ENCODE measurements at regions not wholly inside any gene's neighbourhood (a gene's known extent, or its start where the extent isn't known, plus 50 kb on each side); places are given as distances from the start of the nearest gene placed in this dataset.

GRCh38 chr14:82359201-82359600 is 825.5 kb upstream of the SEL1L start:
- Histone ChIP-seq H3K27ac (ENCODE audit: low read length) (no peak overlapping the region), H3K4me3 (ENCODE audit: low read length) (no peak overlapping the region), H3K4me1 (ENCODE audit: low read length) (no peaks in the 10 kb centered on the region), H3K9me2 (replicated peaks; ENCODE audit: insufficient read depth, low read length) (no peaks in the 10 kb centered on the region), H3K9ac (ENCODE audit: low read length) (no peak overlapping the region), H3K36me3 (ENCODE audit: insufficient read depth, low read length) (no peaks in the 10 kb centered on the region), H3K27me3 (ENCODE audit: low read length) (no peaks in the 10 kb centered on the region), H4K20me1 (ENCODE audit: insufficient read depth, low read depth, low read length) (no peaks in the 10 kb centered on the region), H3K9me3 (ENCODE audit: low read length) (peaks cover 65% of the 10 kb centered on the region), H3K4me2 (ENCODE audit: low read depth, low read length, poor library complexity, severe bottlenecking) (no peak overlapping the region), H2AFZ (ENCODE audit: low read length) (no peak overlapping the region), H3K79me2 (ENCODE audit: low read length) (no peaks in the 10 kb centered on the region)
- DNase-seq = no peak

- H3K9me3 ChIP-seq (ENCODE audit: low read length) = peaks cover 70% of the 10 kb centered on the region
- no peak for DNase-seq
- H2AFZ ChIP-seq (ENCODE audit: low read length) = no peak overlapping the region
- no peak overlapping the region for H3K27ac ChIP-seq (ENCODE audit: low read length)
- H3K9me2 ChIP-seq (replicated peaks; ENCODE audit: insufficient read depth, low read length) = no peaks in the 10 kb centered on the region
- no peak overlapping the region for H3K4me3 ChIP-seq (ENCODE audit: low read length)
- H3K9ac ChIP-seq (ENCODE audit: low read length) = no peak overlapping the region
- no peaks in the 10 kb centered on the region for H3K79me2 ChIP-seq (ENCODE audit: low read length)
- no peaks in the 10 kb centered on the region for H4K20me1 ChIP-seq (ENCODE audit: insufficient read depth, low read depth, low read length)
- H3K36me3 ChIP-seq (ENCODE audit: insufficient read depth, low read length) = no peaks in the 10 kb centered on the region
- no peak overlapping the region for H3K4me2 ChIP-seq (ENCODE audit: low read depth, low read length, poor library complexity, severe bottlenecking)
- H3K4me1 ChIP-seq (ENCODE audit: low read length) = no peaks in the 10 kb centered on the region
- no peaks in the 10 kb centered on the region for H3K27me3 ChIP-seq (ENCODE audit: low read length)
These were observed 828.8 kb upstream of the SEL1L start for GRCh38 chr14:82362452-82362851.

- H2AFZ ChIP-seq (ENCODE audit: low read length) = no peak overlapping the region
- DNase-seq = no peak
- no peaks in the 10 kb centered on the region for H3K9me2 ChIP-seq (replicated peaks; ENCODE audit: insufficient read depth, low read length)
- no peaks in the 10 kb centered on the region for H3K36me3 ChIP-seq (ENCODE audit: insufficient read depth, low read length)
- H3K4me1 ChIP-seq (ENCODE audit: low read length) = no peaks in the 10 kb centered on the region
- H4K20me1 ChIP-seq (ENCODE audit: insufficient read depth, low read depth, low read length) = no peaks in the 10 kb centered on the region
- H3K9ac ChIP-seq (ENCODE audit: low read length) = no peak overlapping the region
- peaks cover 68% of the 10 kb centered on the region for H3K9me3 ChIP-seq (ENCODE audit: low read length)
- H3K79me2 ChIP-seq (ENCODE audit: low read length) = no peaks in the 10 kb centered on the region
- H3K4me2 ChIP-seq (ENCODE audit: low read depth, low read length, poor library complexity, severe bottlenecking) = no peak overlapping the region
- H3K4me3 ChIP-seq (ENCODE audit: low read length) = no peak overlapping the region
- no peaks in the 10 kb centered on the region for H3K27me3 ChIP-seq (ENCODE audit: low read length)
- H3K27ac ChIP-seq (ENCODE audit: low read length) = no peak overlapping the region
These were observed 831.8 kb upstream of the SEL1L start for GRCh38 chr14:82365471-82365870.

DNA sequence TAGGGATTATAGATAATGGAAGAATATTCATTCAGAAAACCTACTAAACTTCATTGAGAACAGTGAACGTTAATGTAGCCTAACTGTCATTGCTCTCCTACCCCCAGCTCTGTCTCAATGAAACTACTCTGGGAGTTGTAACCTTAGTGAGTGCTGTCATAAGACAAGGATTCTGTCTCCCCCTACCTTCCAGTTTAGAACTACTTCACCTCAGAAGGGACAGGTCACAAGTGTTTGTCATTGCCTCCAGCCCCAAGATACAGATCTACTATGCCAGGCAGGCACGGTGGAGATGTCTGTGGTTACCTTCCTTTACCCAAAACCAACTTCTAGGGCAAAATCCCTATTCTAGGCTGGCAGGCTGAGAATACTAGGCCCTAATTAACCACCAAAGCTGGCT is 833.1 kb upstream of the SEL1L start:
- Histone ChIP-seq H4K20me1 (ENCODE audit: insufficient read depth, low read depth, low read length) (no peaks in the 10 kb centered on the region), H3K4me3 (ENCODE audit: low read length) (no peak overlapping the region), H3K4me1 (ENCODE audit: low read length) (no peaks in the 10 kb centered on the region), H3K27ac (ENCODE audit: low read length) (no peak overlapping the region), H3K27me3 (ENCODE audit: low read length) (no peaks in the 10 kb centered on the region), H3K36me3 (ENCODE audit: insufficient read depth, low read length) (no peaks in the 10 kb centered on the region), H2AFZ (ENCODE audit: low read length) (no peak overlapping the region), H3K9me2 (replicated peaks; ENCODE audit: insufficient read depth, low read length) (no peaks in the 10 kb centered on the region), H3K9me3 (ENCODE audit: low read length) (peaks cover 70% of the 10 kb centered on the region), H3K79me2 (ENCODE audit: low read length) (no peaks in the 10 kb centered on the region), H3K9ac (ENCODE audit: low read length) (no peak overlapping the region), H3K4me2 (ENCODE audit: low read depth, low read length, poor library complexity, severe bottlenecking) (no peak overlapping the region)
- no peak for DNase-seq

- Histone ChIP-seq H3K36me3 (ENCODE audit: insufficient read depth, low read length) (no peaks in the 10 kb centered on the region), H3K9me2 (replicated peaks; ENCODE audit: insufficient read depth, low read length) (no peaks in the 10 kb centered on the region), H3K79me2 (ENCODE audit: low read length) (no peaks in the 10 kb centered on the region), H2AFZ (ENCODE audit: low read length) (no peak overlapping the region), H3K4me2 (ENCODE audit: low read depth, low read length, poor library complexity, severe bottlenecking) (no peak overlapping the region), H3K9ac (ENCODE audit: low read length) (no peak overlapping the region), H4K20me1 (ENCODE audit: insufficient read depth, low read depth, low read length) (no peaks in the 10 kb centered on the region), H3K27me3 (ENCODE audit: low read length) (no peaks in the 10 kb centered on the region), H3K9me3 (ENCODE audit: low read length) (peaks cover 44% of the 10 kb centered on the region), H3K4me3 (ENCODE audit: low read length) (no peak overlapping the region), H3K27ac (ENCODE audit: low read length) (no peak overlapping the region), H3K4me1 (ENCODE audit: low read length) (no peaks in the 10 kb centered on the region)
- DNase-seq = no peak
These were observed 845.6 kb upstream of the SEL1L start for GRCh38 chr14:82379291-82379690.

DNA sequence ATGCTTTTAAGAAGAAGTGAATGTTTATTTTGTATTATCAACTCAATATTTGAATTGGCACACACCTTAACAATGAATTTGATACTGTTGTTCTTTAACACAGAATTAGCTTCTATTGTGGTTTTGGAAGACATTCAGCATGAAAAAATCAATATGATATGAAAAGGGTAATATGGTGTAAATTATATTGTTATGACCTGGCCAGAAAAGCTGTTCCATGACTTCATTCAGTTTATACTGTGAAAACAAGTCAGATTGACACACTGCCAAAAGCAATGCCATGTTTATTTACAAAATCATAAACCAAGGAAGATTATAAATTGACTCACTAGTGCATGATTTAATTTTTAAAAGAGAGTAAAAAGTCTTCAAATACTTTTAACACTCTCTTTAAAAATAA is 851.4 kb upstream of the SEL1L start:
- Histone ChIP-seq H3K9me3 (ENCODE audit: low read length) (peaks cover 52% of the 10 kb centered on the region), H3K36me3 (ENCODE audit: insufficient read depth, low read length) (no peaks in the 10 kb centered on the region), H3K27me3 (ENCODE audit: low read length) (no peaks in the 10 kb centered on the region), H3K4me2 (ENCODE audit: low read depth, low read length, poor library complexity, severe bottlenecking) (no peak overlapping the region), H3K79me2 (ENCODE audit: low read length) (no peaks in the 10 kb centered on the region), H3K4me1 (ENCODE audit: low read length) (no peaks in the 10 kb centered on the region), H2AFZ (ENCODE audit: low read length) (no peak overlapping the region), H3K27ac (ENCODE audit: low read length) (no peak overlapping the region), H3K9ac (ENCODE audit: low read length) (no peak overlapping the region), H4K20me1 (ENCODE audit: insufficient read depth, low read depth, low read length) (no peaks in the 10 kb centered on the region), H3K4me3 (ENCODE audit: low read length) (no peak overlapping the region), H3K9me2 (replicated peaks; ENCODE audit: insufficient read depth, low read length) (no peaks in the 10 kb centered on the region)
- no peak for DNase-seq

DNA sequence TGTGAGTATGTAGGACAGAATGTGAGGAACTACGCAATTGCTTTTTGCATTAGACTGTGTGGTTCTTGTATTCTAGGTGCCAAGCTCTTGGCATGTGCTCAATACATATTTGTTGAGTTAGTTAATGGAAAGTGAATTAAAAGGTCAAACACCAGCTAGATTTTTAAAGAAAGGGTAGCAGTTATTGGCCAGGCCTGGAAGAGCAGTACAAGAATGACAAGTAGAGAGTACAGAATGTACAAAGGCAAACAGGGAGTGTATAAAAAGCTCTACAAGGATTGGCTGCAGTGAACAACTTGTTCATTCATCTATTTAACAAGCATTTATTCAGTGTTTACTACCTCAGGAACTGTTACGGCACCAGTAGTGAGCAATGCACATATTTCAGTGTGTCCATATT is 854.0 kb upstream of the SEL1L start:
- Histone ChIP-seq H4K20me1 (ENCODE audit: insufficient read depth, low read depth, low read length) (no peaks in the 10 kb centered on the region), H3K9me2 (replicated peaks; ENCODE audit: insufficient read depth, low read length) (no peaks in the 10 kb centered on the region), H2AFZ (ENCODE audit: low read length) (no peak overlapping the region), H3K9ac (ENCODE audit: low read length) (no peak overlapping the region), H3K36me3 (ENCODE audit: insufficient read depth, low read length) (no peaks in the 10 kb centered on the region), H3K9me3 (ENCODE audit: low read length) (peaks cover 54% of the 10 kb centered on the region), H3K27ac (ENCODE audit: low read length) (no peak overlapping the region), H3K4me3 (ENCODE audit: low read length) (no peak overlapping the region), H3K79me2 (ENCODE audit: low read length) (no peaks in the 10 kb centered on the region), H3K27me3 (ENCODE audit: low read length) (no peaks in the 10 kb centered on the region), H3K4me1 (ENCODE audit: low read length) (no peaks in the 10 kb centered on the region), H3K4me2 (ENCODE audit: low read depth, low read length, poor library complexity, severe bottlenecking) (no peak overlapping the region)
- no peak for DNase-seq

DNA sequence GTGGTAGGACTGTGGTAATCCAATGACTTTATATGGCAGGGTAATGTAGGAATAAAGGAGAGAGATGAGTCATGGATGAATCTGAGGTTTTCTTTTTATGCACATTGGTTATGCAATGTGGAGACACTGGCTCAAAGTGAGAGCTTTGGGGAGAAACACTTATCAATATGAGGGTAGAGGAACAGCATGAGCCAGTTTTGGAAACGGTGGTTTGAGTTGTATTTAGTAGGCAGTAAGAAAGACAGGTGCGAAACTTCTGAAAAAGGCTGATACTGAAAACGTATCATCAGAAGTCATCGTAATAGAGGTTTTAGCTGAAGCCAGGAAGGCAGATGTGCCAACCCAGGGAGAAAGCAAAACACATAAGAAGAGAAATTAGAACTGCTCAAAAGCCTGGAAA is 854.8 kb upstream of the SEL1L start:
- no peaks in the 10 kb centered on the region for H3K36me3 ChIP-seq (ENCODE audit: insufficient read depth, low read length)
- H3K9me2 ChIP-seq (replicated peaks; ENCODE audit: insufficient read depth, low read length) = no peaks in the 10 kb centered on the region
- H3K9ac ChIP-seq (ENCODE audit: low read length) = no peak overlapping the region
- no peaks in the 10 kb centered on the region for H3K4me1 ChIP-seq (ENCODE audit: low read length)
- H3K27me3 ChIP-seq (ENCODE audit: low read length) = no peaks in the 10 kb centered on the region
- DNase-seq = no peak
- H4K20me1 ChIP-seq (ENCODE audit: insufficient read depth, low read depth, low read length) = no peaks in the 10 kb centered on the region
- no peak overlapping the region for H3K4me2 ChIP-seq (ENCODE audit: low read depth, low read length, poor library complexity, severe bottlenecking)
- H3K27ac ChIP-seq (ENCODE audit: low read length) = no peak overlapping the region
- H3K4me3 ChIP-seq (ENCODE audit: low read length) = no peak overlapping the region
- peaks cover 49% of the 10 kb centered on the region for H3K9me3 ChIP-seq (ENCODE audit: low read length)
- H3K79me2 ChIP-seq (ENCODE audit: low read length) = no peaks in the 10 kb centered on the region
- no peak overlapping the region for H2AFZ ChIP-seq (ENCODE audit: low read length)

- DNase-seq = no peak
- Histone ChIP-seq H3K36me3 (ENCODE audit: insufficient read depth, low read length) (no peaks in the 10 kb centered on the region), H3K79me2 (ENCODE audit: low read length) (no peaks in the 10 kb centered on the region), H3K4me2 (ENCODE audit: low read depth, low read length, poor library complexity, severe bottlenecking) (no peak overlapping the region), H4K20me1 (ENCODE audit: insufficient read depth, low read depth, low read length) (no peaks in the 10 kb centered on the region), H3K27ac (ENCODE audit: low read length) (no peak overlapping the region), H3K9ac (ENCODE audit: low read length) (no peak overlapping the region), H3K9me3 (ENCODE audit: low read length) (peaks cover 47% of the 10 kb centered on the region), H2AFZ (ENCODE audit: low read length) (no peak overlapping the region), H3K27me3 (ENCODE audit: low read length) (no peaks in the 10 kb centered on the region), H3K4me3 (ENCODE audit: low read length) (no peak overlapping the region), H3K4me1 (ENCODE audit: low read length) (no peaks in the 10 kb centered on the region), H3K9me2 (replicated peaks; ENCODE audit: insufficient read depth, low read length) (no peaks in the 10 kb centered on the region)
These were observed 856.9 kb upstream of the SEL1L start for GRCh38 chr14:82390586-82390985.
